Glutamatergic neuron (in vitro differentiated cells): ENCODE measurements at regions not wholly inside any gene's neighbourhood (a gene's known extent, or its start where the extent isn't known, plus 50 kb on each side); places are given as distances from the start of the nearest gene placed in this dataset.

Experiments
- DNase-seq: peaks from one replicate; pipeline ENCODE4 v3.0.0; 2022
- H3K27ac Mint-ChIP-seq: one replicate; pipeline ENCODE4 v1.8.0; 2020; ENCODE audit warnings: mild to moderate bottlenecking, mixed read lengths, inconsistent platforms; ENCODE audit not compliant: unreplicated experiment
- H3K27me3 Mint-ChIP-seq: one replicate; pipeline ENCODE4 v1.8.0; 2020; ENCODE audit warnings: mild to moderate bottlenecking, moderate library complexity, mixed read lengths, inconsistent platforms; ENCODE audit not compliant: unreplicated experiment
- H3K36me3 Mint-ChIP-seq: one replicate; pipeline ENCODE4 v1.8.0; 2020; ENCODE audit warnings: mild to moderate bottlenecking, mixed read lengths, inconsistent platforms; ENCODE audit not compliant: unreplicated experiment
- H3K4me1 Mint-ChIP-seq: one replicate; pipeline ENCODE4 v1.8.0; 2020; ENCODE audit warnings: mild to moderate bottlenecking, low read depth, mixed read lengths, inconsistent platforms; ENCODE audit not compliant: unreplicated experiment
- H3K4me3 Mint-ChIP-seq: one replicate; pipeline ENCODE4 v1.8.0; 2020; ENCODE audit warnings: mild to moderate bottlenecking, mixed read lengths, inconsistent platforms; ENCODE audit not compliant: unreplicated experiment
- H3K9me3 Mint-ChIP-seq: one replicate; pipeline ENCODE4 v1.8.0; 2020; ENCODE audit warnings: mild to moderate bottlenecking, moderate library complexity, mixed read lengths, inconsistent platforms; ENCODE audit not compliant: unreplicated experiment
- TF ChIP-seq, protein P1 (sequence below): fragments of 200-600 bp; sonication (generic); IDR thresholded peaks from one replicate; pipeline ENCODE4 v1.5.0; 2021; ENCODE audit not compliant: partially characterized antibody, unreplicated experiment

GRCh38 chr6:137357263-137357947 is 136.8 kb downstream of the OLIG3 start:
- Mint-ChIP-seq H3K36me3 (no peaks in the 10 kb centered on the region), H3K9me3 (peaks cover 1% of the 10 kb centered on the region), H3K27ac (no peak overlapping the region), H3K4me1 (peaks cover 13% of the 10 kb centered on the region), H3K27me3 (no peaks in the 10 kb centered on the region), H3K4me3 (no peak overlapping the region)
- TF ChIP-seq, protein P1, sequence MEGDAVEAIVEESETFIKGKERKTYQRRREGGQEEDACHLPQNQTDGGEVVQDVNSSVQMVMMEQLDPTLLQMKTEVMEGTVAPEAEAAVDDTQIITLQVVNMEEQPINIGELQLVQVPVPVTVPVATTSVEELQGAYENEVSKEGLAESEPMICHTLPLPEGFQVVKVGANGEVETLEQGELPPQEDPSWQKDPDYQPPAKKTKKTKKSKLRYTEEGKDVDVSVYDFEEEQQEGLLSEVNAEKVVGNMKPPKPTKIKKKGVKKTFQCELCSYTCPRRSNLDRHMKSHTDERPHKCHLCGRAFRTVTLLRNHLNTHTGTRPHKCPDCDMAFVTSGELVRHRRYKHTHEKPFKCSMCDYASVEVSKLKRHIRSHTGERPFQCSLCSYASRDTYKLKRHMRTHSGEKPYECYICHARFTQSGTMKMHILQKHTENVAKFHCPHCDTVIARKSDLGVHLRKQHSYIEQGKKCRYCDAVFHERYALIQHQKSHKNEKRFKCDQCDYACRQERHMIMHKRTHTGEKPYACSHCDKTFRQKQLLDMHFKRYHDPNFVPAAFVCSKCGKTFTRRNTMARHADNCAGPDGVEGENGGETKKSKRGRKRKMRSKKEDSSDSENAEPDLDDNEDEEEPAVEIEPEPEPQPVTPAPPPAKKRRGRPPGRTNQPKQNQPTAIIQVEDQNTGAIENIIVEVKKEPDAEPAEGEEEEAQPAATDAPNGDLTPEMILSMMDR, result no peak
- DNase-seq, result no peak

GRCh38 chr6:137353842-137354397 is 134.7 kb upstream of the IFNGR1 start:
- H3K4me1 Mint-ChIP-seq, result peaks cover 10% of the 10 kb centered on the region
- no peak for DNase-seq
- TF ChIP-seq, protein P1, result no peak
- H3K9me3 Mint-ChIP-seq, result no peaks in the 10 kb centered on the region
- no peaks in the 10 kb centered on the region for H3K36me3 Mint-ChIP-seq
- H3K27me3 Mint-ChIP-seq, result no peaks in the 10 kb centered on the region
- no peak overlapping the region for H3K4me3 Mint-ChIP-seq
- no peak overlapping the region for H3K27ac Mint-ChIP-seq

GRCh38 chr6:137353346-137353745 is 134.2 kb upstream of the IFNGR1 start:
- Mint-ChIP-seq H3K4me1 (peaks cover 10% of the 10 kb centered on the region), H3K9me3 (no peaks in the 10 kb centered on the region), H3K4me3 (no peak overlapping the region), H3K27ac (no peak overlapping the region), H3K36me3 (no peaks in the 10 kb centered on the region), H3K27me3 (no peaks in the 10 kb centered on the region)
- DNase-seq, result no peak
- TF ChIP-seq, protein P1, result no peak

- Mint-ChIP-seq H3K27me3 (no peaks in the 10 kb centered on the region), H3K4me1 (peaks cover 7% of the 10 kb centered on the region), H3K4me3 (no peak overlapping the region), H3K27ac (no peak overlapping the region), H3K9me3 (no peaks in the 10 kb centered on the region), H3K36me3 (no peaks in the 10 kb centered on the region)
- no peak for DNase-seq
- TF ChIP-seq, protein P1, result no peak
Observed at GRCh38 chr6:137352859-137353258, 133.7 kb upstream of the IFNGR1 start.

DNA sequence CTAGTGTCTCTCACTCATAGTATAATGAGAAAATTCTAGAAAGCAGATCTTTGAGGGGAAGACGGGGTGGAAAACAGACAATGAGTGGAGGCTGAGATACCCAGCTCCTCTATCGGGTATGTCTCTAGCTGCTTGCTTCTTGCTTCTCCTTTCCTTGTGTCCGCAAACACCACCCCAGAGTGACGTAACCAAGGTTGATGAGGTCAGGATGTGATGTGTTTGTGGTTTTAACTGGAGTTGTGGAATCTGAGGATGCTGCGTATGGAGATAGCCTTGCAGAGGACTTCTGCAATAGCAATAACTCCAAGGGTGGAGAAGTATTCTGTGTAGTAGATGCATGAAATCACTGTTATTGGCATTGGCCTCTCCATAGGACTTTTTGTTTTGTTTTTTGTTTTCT is 132.7 kb upstream of the IFNGR1 start:
- Mint-ChIP-seq H3K4me1 (peaks cover 7% of the 10 kb centered on the region), H3K9me3 (no peaks in the 10 kb centered on the region), H3K4me3 (no peak overlapping the region), H3K27me3 (no peaks in the 10 kb centered on the region), H3K27ac (no peak overlapping the region), H3K36me3 (no peaks in the 10 kb centered on the region)
- no peak for DNase-seq
- TF ChIP-seq, protein P1, result no peak
